Karpas-422 (cell line): ENCODE measurements at regions not wholly inside any gene's neighbourhood (a gene's known extent, or its start where the extent isn't known, plus 50 kb on each side); places are given as distances from the start of the nearest gene placed in this dataset.
A peak's percentile ranks its signal among the peaks of the same experiment; 100 is the strongest.

Experiments
- DNase-seq: peaks from one replicate; pipeline ENCODE4 v3.0.0-alpha.2; 2015
- H2AFZ ChIP-seq: fragments of 200-600 bp; sonication (generic); 2 replicates; pipeline ENCODE4 v1.6.1; 2014; ENCODE audit warnings: antibody characterized with exemption, low read length, mixed read lengths
- H3K27ac ChIP-seq: fragments of 200-600 bp; sonication (generic); 2 replicates; pipeline ENCODE4 v1.5.1; 2014; ENCODE audit warnings: mild to moderate bottlenecking, low read length, moderate library complexity
- H3K27me3 ChIP-seq: fragments of 200-600 bp; sonication (generic); 2 replicates; pipeline ENCODE4 v1.6.1; 2014; ENCODE audit warnings: low read length, mixed read lengths
- H3K36me3 ChIP-seq: fragments of 200-600 bp; sonication (generic); 2 replicates; pipeline ENCODE4 v1.6.1; 2014; ENCODE audit warnings: low read length, mixed read lengths; ENCODE audit not compliant: insufficient read depth
- H3K4me1 ChIP-seq: fragments of 200-600 bp; sonication (generic); 2 replicates; pipeline ENCODE4 v1.6.1; 2014; ENCODE audit warnings: mild to moderate bottlenecking, low read length, mixed read lengths
- H3K4me2 ChIP-seq: fragments of 200-600 bp; sonication (generic); 2 replicates; pipeline ENCODE4 v1.6.1; 2014; ENCODE audit warnings: low read length, low read depth, mild to moderate bottlenecking; ENCODE audit not compliant: poor library complexity, severe bottlenecking
- H3K4me3 ChIP-seq: fragments of 200-600 bp; sonication (generic); 2 replicates; pipeline ENCODE4 v1.5.1; 2014; ENCODE audit warnings: mild to moderate bottlenecking, antibody characterized with exemption, low read length, mixed read lengths
- H3K79me2 ChIP-seq: fragments of 200-600 bp; sonication (generic); 2 replicates; pipeline ENCODE4 v1.6.1; 2014; ENCODE audit warnings: mild to moderate bottlenecking, low read length, mixed read lengths
- H3K9ac ChIP-seq: fragments of 200-600 bp; sonication (generic); 2 replicates; pipeline ENCODE4 v1.6.0; 2014; ENCODE audit warnings: low read length
- H3K9me2 ChIP-seq: fragments of 200-600 bp; sonication (generic), shearing (Covaris generic); replicated peaks from 2 replicates; pipeline ENCODE4 v1.6.0; 2014; ENCODE audit warnings: mild to moderate bottlenecking, low read length, moderate library complexity; ENCODE audit not compliant: insufficient read depth
- H3K9me3 ChIP-seq: fragments of 300-700, 200-600 bp; sonication (generic); 2 replicates; pipeline ENCODE4 v1.6.1; 2014; ENCODE audit warnings: low read length, mixed read lengths
- H4K20me1 ChIP-seq: fragments of 200-600 bp; sonication (generic); 2 replicates; pipeline ENCODE4 v1.6.1; 2014; ENCODE audit warnings: mild to moderate bottlenecking, antibody characterized with exemption, low read length, low read depth; ENCODE audit not compliant: insufficient read depth

DNA sequence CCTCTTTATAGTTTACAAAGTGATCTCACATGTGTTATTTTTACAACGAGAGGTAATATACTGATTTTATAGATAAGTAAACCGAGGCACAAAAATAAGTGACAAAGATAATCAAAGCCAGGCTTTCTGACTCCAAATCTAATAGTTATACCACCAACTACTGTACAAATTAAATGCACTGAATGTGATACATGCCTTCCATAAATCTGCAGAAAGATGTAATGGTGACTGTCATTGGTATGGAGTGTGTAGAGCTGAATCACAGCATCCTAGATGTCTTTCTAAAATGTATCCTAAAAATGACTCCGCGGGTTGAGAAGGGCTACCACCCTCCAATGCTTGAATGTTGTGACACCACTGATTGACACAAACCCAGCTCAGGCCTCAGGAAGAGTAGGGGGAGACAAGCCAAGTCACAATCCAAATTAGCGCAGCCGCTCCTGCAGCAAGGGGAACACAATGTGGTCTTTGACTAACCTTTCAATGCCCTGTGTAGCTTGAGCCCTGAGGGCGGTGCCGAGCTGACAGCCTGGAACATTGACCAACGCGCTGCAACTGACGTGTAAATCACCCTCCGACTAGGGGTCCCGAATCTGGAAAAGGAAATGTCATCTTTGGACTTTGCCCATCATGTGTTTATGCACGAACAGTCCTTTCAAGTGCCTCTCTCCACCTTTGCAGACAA, 136.8 kb downstream of the OLIG3 start:
- H3K27me3 ChIP-seq: no peaks in the 10 kb centered on the region
- no peaks in the 10 kb centered on the region for H3K79me2 ChIP-seq
- no peak overlapping the region for H3K4me3 ChIP-seq
- H3K36me3 ChIP-seq: no peaks in the 10 kb centered on the region
- no peaks in the 10 kb centered on the region for H3K9me3 ChIP-seq
- H3K27ac ChIP-seq: no peak overlapping the region
- no peak for DNase-seq
- H2AFZ ChIP-seq: no peak overlapping the region
- H4K20me1 ChIP-seq: no peaks in the 10 kb centered on the region
- no peaks in the 10 kb centered on the region for H3K4me1 ChIP-seq
- no peaks in the 10 kb centered on the region for H3K9me2 ChIP-seq
- no peak overlapping the region for H3K4me2 ChIP-seq
- H3K9ac ChIP-seq: no peak overlapping the region

DNA sequence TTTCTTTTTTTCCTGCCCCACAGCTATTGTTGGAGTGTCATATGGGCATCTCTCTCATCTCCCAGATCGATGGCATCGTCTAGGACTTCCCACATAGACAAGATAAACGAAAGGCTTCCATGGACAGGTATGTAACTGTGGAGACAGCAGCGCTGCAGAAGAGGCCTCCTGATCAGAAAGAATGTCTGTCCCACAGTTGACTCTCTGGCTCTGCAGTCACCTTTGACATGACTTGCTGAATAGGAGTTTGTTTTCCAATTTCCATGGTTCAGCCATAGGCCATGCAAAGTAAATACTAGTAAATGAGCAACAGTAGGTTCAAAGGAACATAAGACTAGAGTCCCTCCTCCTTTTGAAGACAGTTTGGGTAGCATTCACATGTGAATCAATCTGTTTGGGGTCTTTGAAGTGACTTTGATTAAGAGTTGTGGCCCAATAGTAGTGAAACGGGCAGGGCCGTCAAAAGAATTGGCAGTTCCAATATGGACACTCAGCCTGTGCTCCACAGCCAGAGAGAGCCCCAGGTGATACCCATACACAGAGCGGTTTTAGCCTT, 134.7 kb upstream of the IFNGR1 start:
- Histone ChIP-seq H3K79me2 (no peaks in the 10 kb centered on the region), H3K4me3 (no peak overlapping the region), H3K9me3 (no peaks in the 10 kb centered on the region), H3K4me2 (no peak overlapping the region), H4K20me1 (no peaks in the 10 kb centered on the region), H3K27ac (no peak overlapping the region), H3K4me1 (no peaks in the 10 kb centered on the region), H3K9ac (no peak overlapping the region), H3K9me2 (no peaks in the 10 kb centered on the region), H3K36me3 (no peaks in the 10 kb centered on the region), H3K27me3 (no peaks in the 10 kb centered on the region), H2AFZ (no peak overlapping the region)
- DNase-seq: no peak

DNA sequence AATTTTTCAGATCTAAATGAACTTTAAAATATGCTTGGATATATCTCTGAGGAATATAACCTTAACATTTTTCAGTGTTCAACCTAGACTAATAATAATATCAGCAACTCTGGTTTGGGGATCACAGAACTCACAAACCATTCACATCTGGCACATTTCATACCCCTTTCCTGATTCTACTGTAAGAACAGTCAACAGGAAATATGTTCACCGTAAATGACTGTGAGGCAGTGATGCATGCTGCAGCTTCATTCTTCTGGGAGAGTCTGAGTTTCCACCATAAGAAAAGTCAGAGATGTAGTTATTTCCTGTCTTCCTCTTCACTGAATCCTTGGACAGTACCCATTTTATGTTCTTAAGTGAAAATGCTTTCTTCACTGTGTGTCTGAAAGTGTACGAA, 134.2 kb upstream of the IFNGR1 start:
- no peaks in the 10 kb centered on the region for H3K36me3 ChIP-seq
- H3K4me2 ChIP-seq: no peak overlapping the region
- no peaks in the 10 kb centered on the region for H3K79me2 ChIP-seq

DNA sequence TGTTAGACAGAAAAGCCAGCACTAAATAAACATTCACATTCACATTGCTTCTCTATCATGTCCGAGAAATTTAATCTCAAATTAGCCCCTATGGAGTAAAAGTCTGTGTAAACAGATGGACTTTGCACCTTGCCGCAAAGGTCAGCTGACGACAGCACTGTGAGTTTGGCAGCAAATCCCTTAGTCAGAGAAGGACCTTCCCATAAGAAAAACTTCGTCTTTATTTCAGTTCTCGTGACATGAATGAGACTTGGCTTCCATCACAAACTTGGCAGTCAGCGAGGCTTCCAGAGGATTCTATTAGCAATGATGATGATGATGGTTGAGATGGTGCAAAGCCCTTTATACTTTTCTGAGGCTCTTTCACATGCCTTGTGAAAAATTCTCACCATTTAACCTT, 133.7 kb upstream of the IFNGR1 start:
- H2AFZ ChIP-seq: no peak overlapping the region
- no peaks in the 10 kb centered on the region for H3K9me3 ChIP-seq
- H3K27me3 ChIP-seq: no peaks in the 10 kb centered on the region
- no peak for DNase-seq
- H3K9ac ChIP-seq: no peak overlapping the region
- H3K4me2 ChIP-seq: no peak overlapping the region
- H3K79me2 ChIP-seq: no peaks in the 10 kb centered on the region
- H3K4me3 ChIP-seq: no peak overlapping the region
- H3K9me2 ChIP-seq: no peaks in the 10 kb centered on the region
- no peaks in the 10 kb centered on the region for H3K4me1 ChIP-seq
- H4K20me1 ChIP-seq: no peaks in the 10 kb centered on the region
- H3K27ac ChIP-seq: no peak overlapping the region
- H3K36me3 ChIP-seq: no peaks in the 10 kb centered on the region

More for the DNA sequence above, 134.2 kb upstream of the IFNGR1 start:
- Histone ChIP-seq H3K4me3 (no peak overlapping the region), H3K9me3 (no peaks in the 10 kb centered on the region), H3K9me2 (no peaks in the 10 kb centered on the region), H2AFZ (peak overlapping the region; percentile 4; the same call in 1 of the 2 replicates), H3K27me3 (no peaks in the 10 kb centered on the region), H3K4me1 (no peaks in the 10 kb centered on the region), H3K9ac (no peak overlapping the region), H4K20me1 (no peaks in the 10 kb centered on the region), H3K27ac (no peak overlapping the region)
- DNase-seq: no peak

DNA sequence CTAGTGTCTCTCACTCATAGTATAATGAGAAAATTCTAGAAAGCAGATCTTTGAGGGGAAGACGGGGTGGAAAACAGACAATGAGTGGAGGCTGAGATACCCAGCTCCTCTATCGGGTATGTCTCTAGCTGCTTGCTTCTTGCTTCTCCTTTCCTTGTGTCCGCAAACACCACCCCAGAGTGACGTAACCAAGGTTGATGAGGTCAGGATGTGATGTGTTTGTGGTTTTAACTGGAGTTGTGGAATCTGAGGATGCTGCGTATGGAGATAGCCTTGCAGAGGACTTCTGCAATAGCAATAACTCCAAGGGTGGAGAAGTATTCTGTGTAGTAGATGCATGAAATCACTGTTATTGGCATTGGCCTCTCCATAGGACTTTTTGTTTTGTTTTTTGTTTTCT, 132.7 kb upstream of the IFNGR1 start:
- no peak overlapping the region for H3K4me3 ChIP-seq
- no peaks in the 10 kb centered on the region for H3K36me3 ChIP-seq
- no peak overlapping the region for H3K9ac ChIP-seq
- H3K4me1 ChIP-seq: no peaks in the 10 kb centered on the region
- no peaks in the 10 kb centered on the region for H3K79me2 ChIP-seq
- no peaks in the 10 kb centered on the region for H3K9me2 ChIP-seq
- no peaks in the 10 kb centered on the region for H3K9me3 ChIP-seq
- no peaks in the 10 kb centered on the region for H4K20me1 ChIP-seq
- no peak overlapping the region for H2AFZ ChIP-seq
- no peaks in the 10 kb centered on the region for H3K27me3 ChIP-seq
- no peak overlapping the region for H3K4me2 ChIP-seq
- no peak for DNase-seq
- H3K27ac ChIP-seq: no peak overlapping the region

DNA sequence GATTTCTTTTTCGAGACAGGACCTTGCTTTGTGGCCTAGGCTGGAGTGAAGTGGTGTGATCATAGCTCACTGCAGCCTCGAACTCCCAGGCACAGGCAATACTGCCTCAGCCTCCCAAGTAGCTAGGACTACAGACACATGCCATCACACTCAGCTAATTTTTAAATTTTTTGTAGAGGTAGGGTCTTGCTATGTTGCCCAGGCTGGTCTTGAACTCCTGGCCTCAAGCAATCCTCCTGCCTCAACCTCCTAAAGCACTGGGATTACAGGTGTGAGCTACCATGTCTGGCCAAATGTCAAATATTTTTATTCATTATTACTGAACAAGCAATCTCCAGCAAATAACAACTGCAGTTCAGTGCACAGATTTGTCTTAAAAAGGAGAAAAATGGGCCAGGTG, 131.7 kb upstream of the IFNGR1 start:
- Histone ChIP-seq H3K9ac (no peak overlapping the region), H4K20me1 (no peaks in the 10 kb centered on the region), H3K4me1 (no peaks in the 10 kb centered on the region), H3K27ac (no peak overlapping the region), H3K4me2 (no peak overlapping the region), H3K79me2 (no peaks in the 10 kb centered on the region), H3K9me3 (no peaks in the 10 kb centered on the region), H3K9me2 (no peaks in the 10 kb centered on the region), H3K4me3 (no peak overlapping the region), H3K27me3 (no peaks in the 10 kb centered on the region), H3K36me3 (no peaks in the 10 kb centered on the region), H2AFZ (no peak overlapping the region)
- no peak for DNase-seq

DNA sequence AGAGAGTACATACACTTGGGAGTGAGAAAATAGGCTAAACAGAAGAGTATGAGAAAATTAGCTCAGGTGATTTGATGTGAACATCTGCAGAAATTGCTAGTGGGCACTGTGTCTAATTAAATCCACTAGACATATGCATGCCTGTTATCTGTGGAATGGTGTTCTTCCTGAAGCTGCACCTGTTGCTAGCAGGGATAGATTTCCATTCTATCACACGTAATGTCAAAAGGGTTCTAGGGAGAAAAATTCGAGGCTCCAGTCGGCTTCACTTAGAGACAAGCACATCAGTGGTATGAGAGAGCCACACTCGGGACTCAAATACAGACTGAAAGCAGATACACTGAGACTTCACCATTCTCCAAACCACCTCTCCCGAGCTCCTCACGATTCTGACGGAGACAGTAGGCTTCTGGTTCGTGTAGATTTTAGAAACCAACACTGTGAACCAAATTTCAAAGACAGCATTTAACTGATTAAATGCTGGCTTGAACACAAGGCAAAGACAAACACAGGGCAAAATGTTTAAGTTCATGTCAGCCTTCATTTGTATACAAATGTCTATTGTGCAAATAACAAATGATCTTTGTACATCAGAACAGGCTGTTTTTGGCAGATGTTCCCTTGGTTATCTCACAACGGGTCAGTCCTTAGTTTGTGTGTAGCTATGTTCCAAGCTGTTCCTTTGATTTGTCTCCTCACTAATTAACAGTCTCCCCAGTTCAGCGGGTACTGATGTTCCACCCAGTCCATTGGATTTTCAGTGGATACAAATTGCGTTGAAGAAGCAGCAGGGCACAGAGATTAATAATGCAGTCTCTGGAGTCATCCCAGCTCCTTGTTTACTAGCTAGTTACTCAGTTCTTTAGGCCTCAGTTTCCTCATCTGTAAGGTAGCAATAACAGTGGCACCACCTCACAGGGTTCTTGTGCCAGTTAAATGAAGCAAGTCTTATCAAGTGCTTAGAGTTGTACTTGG, 131.0 kb upstream of the IFNGR1 start:
- Histone ChIP-seq H3K9me3 (no peaks in the 10 kb centered on the region), H3K4me1 (peaks cover 1% of the 10 kb centered on the region; the same call in 1 of the 2 replicates), H3K27me3 (no peaks in the 10 kb centered on the region), H3K4me2 (no peak overlapping the region), H3K9me2 (no peaks in the 10 kb centered on the region), H4K20me1 (no peaks in the 10 kb centered on the region), H3K79me2 (no peaks in the 10 kb centered on the region), H3K9ac (no peak overlapping the region), H3K4me3 (no peak overlapping the region), H3K36me3 (no peaks in the 10 kb centered on the region), H3K27ac (no peak overlapping the region), H2AFZ (no peak overlapping the region)
- DNase-seq: no peak

DNA sequence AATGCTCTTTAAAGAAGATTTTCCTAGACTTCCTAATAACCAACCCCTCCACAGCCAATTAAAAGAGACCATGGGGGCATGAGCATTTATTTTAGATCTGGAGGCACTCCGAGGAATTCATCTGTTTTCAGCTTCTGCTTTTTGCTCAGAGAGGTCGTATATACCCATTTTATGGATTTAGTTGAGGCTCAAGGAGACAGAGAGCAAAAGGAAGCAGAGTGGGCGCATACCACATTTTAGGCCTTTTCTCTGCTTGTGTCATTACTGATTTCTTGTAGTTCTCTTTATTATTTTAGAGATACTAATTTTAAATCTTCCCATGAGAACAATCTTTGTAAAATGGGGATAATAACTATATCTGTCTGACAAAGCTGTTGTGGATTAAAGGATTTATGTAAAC, 129.6 kb upstream of the IFNGR1 start:
- H3K27me3 ChIP-seq: no peaks in the 10 kb centered on the region
- no peak overlapping the region for H3K4me2 ChIP-seq
- no peaks in the 10 kb centered on the region for H3K36me3 ChIP-seq
- DNase-seq: no peak
- no peaks in the 10 kb centered on the region for H3K9me2 ChIP-seq
- no peaks in the 10 kb centered on the region for H3K9me3 ChIP-seq
- H4K20me1 ChIP-seq: no peaks in the 10 kb centered on the region
- no peak overlapping the region for H3K9ac ChIP-seq
- no peaks in the 10 kb centered on the region for H3K79me2 ChIP-seq
- H2AFZ ChIP-seq: no peak overlapping the region
- no peak overlapping the region for H3K4me3 ChIP-seq
- H3K4me1 ChIP-seq: peaks cover 9% of the 10 kb centered on the region
- no peak overlapping the region for H3K27ac ChIP-seq
